HCT116 (cell line): ENCODE measurements at regions not wholly inside any gene's neighbourhood (a gene's known extent, or its start where the extent isn't known, plus 50 kb on each side); places are given as distances from the start of the nearest gene placed in this dataset.

Experiments
- ATAC-seq: fragments of 200-7000 bp; cut with Tn5 transposase; 2 replicates; pipeline ENCODE4 v1.9.1; 2020; ENCODE audit warnings: mild to moderate bottlenecking, moderate library complexity
- BruUV-seq: library from RNA; stranded (reverse); fragments of 400-500 nt; replicated peaks from 2 replicates; lab custom pipeline; 2021; lab: Mats Ljungman, UMichigan
- CTCF ChIA-PET: fragments of 300-600 bp; sonication (Branson Sonifier 250); formaldehyde crosslinking; loops from one replicate; lab custom pipeline; 2021; ENCODE audit warnings: antibody characterized with exemption; lab: Charles Lee
- POLR2A ChIA-PET: fragments of 300-600, 350-600 bp; sonication (Branson Sonifier 250); formaldehyde crosslinking; loops from one replicate; lab custom pipeline; 2021; ENCODE audit warnings: antibody characterized with exemption; lab: Charles Lee
- RAD21 ChIA-PET, 2 experiments: fragments of 300-600 bp; sonication (Branson Sonifier 250); formaldehyde crosslinking; loops; one replicate each; lab custom pipeline; 2023; ENCODE audit warnings: low total read pairs in 2 of 2; ENCODE audit not compliant: uncharacterized antibody in 2 of 2, unreplicated experiment in 2 of 2, low non-redundant PET in 1 of 2; lab: Charles Lee
- DNase-seq: peaks from one replicate; pipeline ENCODE4 v3.0.0-alpha.2; 2010; ENCODE audit warnings: low read depth, low spot score
- H2AFZ ChIP-seq: fragments of 200-600 bp; shearing (Covaris generic), sonication (generic); 2 replicates; pipeline ENCODE4 v1.6.1; 2017; ENCODE audit warnings: low read depth, mixed run types, mixed read lengths, antibody characterized with exemption, low read length; ENCODE audit not compliant: poor library complexity, severe bottlenecking
- H3K27ac ChIP-seq: 2 replicates; pipeline ENCODE4 v1.5.1; 2012; ENCODE audit warnings: low read depth, low read length
- H3K27me3 ChIP-seq: fragments of 200-600 bp; sonication (generic); 2 replicates; pipeline ENCODE4 v1.6.1; 2016; ENCODE audit warnings: mixed run types, low read length, mixed read lengths; ENCODE audit not compliant: insufficient read depth
- H3K36me3 ChIP-seq, 2 experiments: fragments of 200-500 bp in 1 of 2; fragments of 200-600 bp in 1 of 2; sonication (Bioruptor generic) in 1 of 2; sonication (generic) in 1 of 2; 2 replicates each; pipeline versions ENCODE4 v1.5.1 to v1.6.1; 2014 to 2016; ENCODE audit warnings: low read length in 2 of 2, inconsistent platforms in 1 of 2, mixed read lengths in 1 of 2, mixed run types in 1 of 2; ENCODE audit not compliant: insufficient read depth in 2 of 2, control insufficient read depth in 1 of 2
- H3K4me1 ChIP-seq, 2 experiments: fragments of 200-600 bp in 1 of 2; sonication (generic) in 1 of 2; 2 replicates each; pipeline versions ENCODE4 v1.5.1 to v1.6.1; 2012 to 2017; ENCODE audit warnings: low read length in 2 of 2, inconsistent platforms in 1 of 2, mild to moderate bottlenecking in 1 of 2, mixed read lengths in 1 of 2, mixed run types in 1 of 2, moderate library complexity in 1 of 2; ENCODE audit not compliant: insufficient read depth in 2 of 2, control insufficient read depth in 1 of 2
- H3K4me2 ChIP-seq: fragments of 200-600 bp; sonication (generic); 2 replicates; pipeline ENCODE4 v1.6.1; 2017; ENCODE audit warnings: mixed run types, low read length, mixed read lengths
- H3K4me3 ChIP-seq, 2 experiments: fragments of 200-600 bp in 1 of 2; sonication (generic) in 1 of 2; replicated peaks in 1 of 2; 2 replicates each; pipeline ENCODE4 v1.5.1; 2011 to 2016; ENCODE audit warnings: low read length in 2 of 2, control low read depth in 1 of 2, low read depth in 1 of 2, mild to moderate bottlenecking in 1 of 2, mixed read lengths in 1 of 2, mixed run types in 1 of 2
- H3K79me2 ChIP-seq: fragments of 200-600 bp; sonication (generic); 2 replicates; pipeline ENCODE4 v1.6.1; 2017; ENCODE audit warnings: mild to moderate bottlenecking, mixed run types, low read length, moderate library complexity, mixed read lengths; ENCODE audit not compliant: insufficient read depth
- H3K9ac ChIP-seq: fragments of 200-600 bp; sonication (generic); 2 replicates; pipeline ENCODE4 v1.6.1; 2016; ENCODE audit warnings: low read length, mixed read lengths
- H3K9me2 ChIP-seq: fragments of 200-600 bp; sonication (generic), shearing (Covaris generic); 2 replicates; pipeline ENCODE4 v1.6.1; 2017; ENCODE audit warnings: mixed run types, mild to moderate bottlenecking, moderate library complexity; ENCODE audit not compliant: insufficient read depth
- H3K9me3 ChIP-seq, 2 experiments: fragments of 200-500 bp in 1 of 2; fragments of 200-600 bp in 1 of 2; sonication (Bioruptor generic) in 1 of 2; sonication (generic) in 1 of 2; 2 replicates each; pipeline ENCODE4 v1.6.1; 2014 to 2017; ENCODE audit warnings: low read length in 2 of 2, mixed read lengths in 2 of 2, inconsistent platforms in 1 of 2, low read depth in 1 of 2, mild to moderate bottlenecking in 1 of 2, mixed run types in 1 of 2, moderate library complexity in 1 of 2; ENCODE audit not compliant: control insufficient read depth in 1 of 2, insufficient read depth in 1 of 2
- H4K20me1 ChIP-seq: fragments of 200-600 bp; sonication (generic), shearing (Covaris generic); 2 replicates; pipeline ENCODE4 v1.6.1; 2017; ENCODE audit warnings: mixed run types, mild to moderate bottlenecking, moderate library complexity; ENCODE audit not compliant: insufficient read depth
- ATF3 ChIP-seq: IDR thresholded peaks from 2 replicates; pipeline ENCODE4 v1.6.1; 2012
- CTCF ChIP-seq, 3 experiments: fragments of 200-600 bp in 1 of 3; sonication (generic) in 1 of 3; IDR thresholded peaks in 2 of 3; conservative IDR thresholded peaks in 1 of 3; 2 replicates each; pipeline ENCODE4 v1.5.1; 2012 to 2017; ENCODE audit warnings: low read depth in 2 of 3, low read length in 2 of 3, antibody characterized with exemption in 1 of 3, borderline replicate concordance in 1 of 3, control low read depth in 1 of 3, mild to moderate bottlenecking in 1 of 3, mixed read lengths in 1 of 3, mixed run types in 1 of 3, moderate library complexity in 1 of 3; ENCODE audit not compliant: insufficient read depth in 1 of 3
- EGR1 ChIP-seq: IDR thresholded peaks from 2 replicates; pipeline ENCODE4 v1.6.1; 2012; ENCODE audit warnings: low read depth
- ELF1 ChIP-seq: IDR thresholded peaks from 2 replicates; pipeline ENCODE4 v1.6.1; 2012; ENCODE audit warnings: low read depth, borderline replicate concordance
- EZH2 ChIP-seq: fragments of 200-600 bp; sonication (generic); IDR thresholded peaks from 2 replicates; pipeline ENCODE4 v1.6.1; 2017; ENCODE audit warnings: antibody characterized with exemption, mixed run types
- FOSL1 ChIP-seq: IDR thresholded peaks from 2 replicates; pipeline ENCODE4 v1.6.1; 2012; ENCODE audit warnings: low read depth
- JUND ChIP-seq: IDR thresholded peaks from 2 replicates; pipeline ENCODE4 v1.6.1; 2012
- POLR2AphosphoS5 ChIP-seq: IDR thresholded peaks from 2 replicates; pipeline ENCODE4 v1.6.1; 2011; ENCODE audit warnings: mild to moderate bottlenecking, low read depth, low read length, moderate library complexity
- RAD21 ChIP-seq: IDR thresholded peaks from 2 replicates; pipeline ENCODE4 v1.6.1; 2012; ENCODE audit warnings: low read depth, mild to moderate bottlenecking
- REST ChIP-seq: IDR thresholded peaks from 2 replicates; pipeline ENCODE4 v1.6.1; 2012; ENCODE audit warnings: low read depth
- SIN3A ChIP-seq: IDR thresholded peaks from 2 replicates; pipeline ENCODE4 v1.6.1; 2012; ENCODE audit warnings: low read depth
- SP1 ChIP-seq: IDR thresholded peaks from 2 replicates; pipeline ENCODE4 v1.6.1; 2012; ENCODE audit warnings: low read depth
- YY1 ChIP-seq: IDR thresholded peaks from 2 replicates; pipeline ENCODE4 v1.6.1; 2011; ENCODE audit warnings: low read length, low read depth, moderate library complexity, mild to moderate bottlenecking; ENCODE audit not compliant: insufficient replicate concordance; ENCODE audit errors: extremely low read depth
- ZFX ChIP-seq: fragments of 450-650 bp; IDR thresholded peaks from 2 replicates; pipeline ENCODE4 v1.6.1; 2017
- ZNF274 ChIP-seq: fragments of 200-500 bp; sonication (Bioruptor generic); IDR thresholded peaks from 2 replicates; pipeline ENCODE4 v1.6.1; 2014; ENCODE audit warnings: mild to moderate bottlenecking, low read depth, low read length, inconsistent platforms
- intact Hi-C: fragments of 100-400 bp; cut with micrococcal nuclease; formaldehyde crosslinking; loops from 2 replicates; pipeline ENCODE4 v1.10.0; 2022
- TF ChIP-seq, protein P1 (sequence below): IDR thresholded peaks from 2 replicates; pipeline ENCODE4 v1.6.1; 2012
- TF ChIP-seq, protein P2 (sequence below): IDR thresholded peaks from 2 replicates; pipeline ENCODE4 v1.6.1; 2011; ENCODE audit warnings: mild to moderate bottlenecking, low read length, moderate library complexity; ENCODE audit not compliant: insufficient replicate concordance; ENCODE audit errors: extremely low read depth

GRCh38 chr5:98603456-98603855, 170.0 kb upstream of the RGMB start:
- ATAC-seq (no peak), DNase-seq (no peak)
- CTCF ChIA-PET = no interaction called here
- Histone ChIP-seq H3K79me2 (no peaks in the 10 kb centered on the region), H3K9me2 (no peaks in the 10 kb centered on the region), H4K20me1 (no peaks in the 10 kb centered on the region), H3K27ac (no peak overlapping the region), H3K9ac (no peak overlapping the region), H3K9me3 (no peaks in the 10 kb centered on the region), H3K4me2 (no peak overlapping the region), H3K4me1 (no peaks in the 10 kb centered on the region), H3K4me3 (no peak overlapping the region), H3K27me3 (no peaks in the 10 kb centered on the region), H3K36me3 (no peaks in the 10 kb centered on the region), H2AFZ (no peak overlapping the region)
- RAD21 ChIA-PET = no interaction called here
- BruUV-seq = no TSS peak
- intact Hi-C loops = no loop called here
- POLR2A ChIA-PET = no interaction called here
- no peak for TF ChIP-seq FOSL1
- no peak for TF ChIP-seq ELF1
- TF ChIP-seq ZNF274 = no peak
- TF ChIP-seq REST = no peak
- TF ChIP-seq YY1 = no peak
- TF ChIP-seq, protein P1, sequence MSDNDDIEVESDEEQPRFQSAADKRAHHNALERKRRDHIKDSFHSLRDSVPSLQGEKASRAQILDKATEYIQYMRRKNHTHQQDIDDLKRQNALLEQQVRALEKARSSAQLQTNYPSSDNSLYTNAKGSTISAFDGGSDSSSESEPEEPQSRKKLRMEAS = no peak
- no peak for TF ChIP-seq POLR2AphosphoS5
- no peak for TF ChIP-seq JUND
- TF ChIP-seq CTCF (IDR thresholded peaks at IDR 0.05 in 2 of 3, conservative IDR thresholded peaks at IDR 0.05 in 1 of 3; ENCODE audit: borderline replicate concordance in 1 of 3, insufficient read depth in 1 of 3, low read depth in 2 of 3, low read length in 2 of 3) = no peak
- TF ChIP-seq SIN3A = no peak
- TF ChIP-seq, protein P2, sequence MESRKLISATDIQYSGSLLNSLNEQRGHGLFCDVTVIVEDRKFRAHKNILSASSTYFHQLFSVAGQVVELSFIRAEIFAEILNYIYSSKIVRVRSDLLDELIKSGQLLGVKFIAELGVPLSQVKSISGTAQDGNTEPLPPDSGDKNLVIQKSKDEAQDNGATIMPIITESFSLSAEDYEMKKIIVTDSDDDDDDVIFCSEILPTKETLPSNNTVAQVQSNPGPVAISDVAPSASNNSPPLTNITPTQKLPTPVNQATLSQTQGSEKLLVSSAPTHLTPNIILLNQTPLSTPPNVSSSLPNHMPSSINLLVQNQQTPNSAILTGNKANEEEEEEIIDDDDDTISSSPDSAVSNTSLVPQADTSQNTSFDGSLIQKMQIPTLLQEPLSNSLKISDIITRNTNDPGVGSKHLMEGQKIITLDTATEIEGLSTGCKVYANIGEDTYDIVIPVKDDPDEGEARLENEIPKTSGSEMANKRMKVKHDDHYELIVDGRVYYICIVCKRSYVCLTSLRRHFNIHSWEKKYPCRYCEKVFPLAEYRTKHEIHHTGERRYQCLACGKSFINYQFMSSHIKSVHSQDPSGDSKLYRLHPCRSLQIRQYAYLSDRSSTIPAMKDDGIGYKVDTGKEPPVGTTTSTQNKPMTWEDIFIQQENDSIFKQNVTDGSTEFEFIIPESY = no peak
- no peak for TF ChIP-seq RAD21
- TF ChIP-seq EGR1 = no peak
- no peak for TF ChIP-seq SP1
- TF ChIP-seq EZH2 = no peak
- no peak for TF ChIP-seq ZFX
- no peak for TF ChIP-seq ATF3
